ENCODE measurements at regions not wholly inside any gene's neighbourhood (a gene's known extent, or its start where the extent isn't known, plus 50 kb on each side); places are given as distances from the start of the nearest gene placed in this dataset.

GRCh38 chr15:94924057-94924456, 692.7 kb downstream of the MCTP2 start:
- H3K36me3 ChIP-seq (ENCODE audit: control insufficient read depth in 1 of 2, insufficient read depth in 2 of 2, low read length in 2 of 2) = no peaks in the 10 kb centered on the region

DNA sequence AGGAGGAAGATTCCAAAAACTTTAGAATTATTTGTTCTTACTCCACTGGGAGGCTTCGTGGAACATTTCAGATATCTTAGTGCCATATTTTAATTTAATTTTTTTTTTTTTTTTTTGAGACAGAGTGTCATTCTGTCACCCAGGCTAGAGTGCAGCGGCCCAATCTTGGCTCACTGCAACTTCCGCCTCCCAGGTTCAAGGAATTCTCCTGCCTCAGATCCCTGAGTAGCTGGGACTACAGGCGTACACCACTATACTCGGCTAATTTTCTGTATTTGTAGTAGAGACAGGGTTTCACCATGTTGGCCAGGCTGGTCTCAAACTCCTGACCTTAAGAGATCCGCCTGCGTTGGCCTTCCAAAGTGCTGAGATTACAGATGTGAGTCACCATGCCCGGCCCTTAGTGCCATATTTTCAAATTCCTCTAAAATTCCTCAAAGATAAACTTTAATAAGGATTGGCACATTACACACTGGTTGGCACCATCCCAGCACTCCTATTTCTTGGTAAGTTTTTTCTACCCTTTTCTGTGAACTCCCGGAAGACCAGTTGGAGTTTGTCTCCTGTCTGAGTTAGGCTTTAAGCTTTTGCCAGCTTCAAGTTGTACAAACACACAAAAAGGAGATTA, 693.7 kb downstream of the MCTP2 start:
- H3K4me1 ChIP-seq (ENCODE audit: control insufficient read depth in 1 of 2, insufficient read depth in 2 of 2, low read length in 2 of 2) = no peaks in the 10 kb centered on the region
- no peaks in the 10 kb centered on the region for H3K9me3 ChIP-seq (ENCODE audit: control insufficient read depth in 1 of 2, low read length in 2 of 2)
- no peaks in the 10 kb centered on the region for H3K27me3 ChIP-seq (ENCODE audit: low read depth, low read length)
- H3K27ac ChIP-seq (ENCODE audit: low read length) = no peak overlapping the region
- H3K36me3 ChIP-seq (ENCODE audit: control insufficient read depth in 1 of 2, insufficient read depth in 2 of 2, low read length in 2 of 2) = no peaks in the 10 kb centered on the region
- H3K4me3 ChIP-seq (ENCODE audit: low read depth in 1 of 2, low read length in 2 of 2) = no peak overlapping the region

More at GRCh38 chr15:94924057-94924456, 692.7 kb downstream of the MCTP2 start:
- no peak overlapping the region for H3K4me3 ChIP-seq (ENCODE audit: low read depth in 1 of 2, low read length in 2 of 2)
- no peaks in the 10 kb centered on the region for H3K27me3 ChIP-seq (ENCODE audit: low read depth, low read length)
- H3K4me1 ChIP-seq (ENCODE audit: control insufficient read depth in 1 of 2, insufficient read depth in 2 of 2, low read length in 2 of 2) = no peaks in the 10 kb centered on the region
- H3K27ac ChIP-seq (ENCODE audit: low read length) = no peak overlapping the region
- H3K9me3 ChIP-seq (ENCODE audit: control insufficient read depth in 1 of 2, low read length in 2 of 2) = no peaks in the 10 kb centered on the region

- no peak overlapping the region for H3K4me3 ChIP-seq (ENCODE audit: low read depth in 1 of 2, low read length in 2 of 2)
- H3K27me3 ChIP-seq (ENCODE audit: low read depth, low read length) = no peaks in the 10 kb centered on the region
- H3K4me1 ChIP-seq (ENCODE audit: control insufficient read depth in 1 of 2, insufficient read depth in 2 of 2, low read length in 2 of 2) = no peaks in the 10 kb centered on the region
- no peaks in the 10 kb centered on the region for H3K9me3 ChIP-seq (ENCODE audit: control insufficient read depth in 1 of 2, low read length in 2 of 2)
- no peaks in the 10 kb centered on the region for H3K36me3 ChIP-seq (ENCODE audit: control insufficient read depth in 1 of 2, insufficient read depth in 2 of 2, low read length in 2 of 2)
- H3K27ac ChIP-seq (ENCODE audit: low read length) = no peak overlapping the region
Measured at GRCh38 chr15:94925680-94926079, 694.3 kb downstream of the MCTP2 start.

GRCh38 chr15:94927003-94927402, 695.6 kb downstream of the MCTP2 start:
- Histone ChIP-seq H3K36me3 (ENCODE audit: control insufficient read depth in 1 of 2, insufficient read depth in 2 of 2, low read length in 2 of 2) (no peaks in the 10 kb centered on the region), H3K4me3 (ENCODE audit: low read depth in 1 of 2, low read length in 2 of 2) (no peak overlapping the region), H3K4me1 (ENCODE audit: control insufficient read depth in 1 of 2, insufficient read depth in 2 of 2, low read length in 2 of 2) (no peaks in the 10 kb centered on the region), H3K27ac (ENCODE audit: low read length) (no peak overlapping the region), H3K27me3 (ENCODE audit: low read depth, low read length) (no peaks in the 10 kb centered on the region), H3K9me3 (ENCODE audit: control insufficient read depth in 1 of 2, low read length in 2 of 2) (no peaks in the 10 kb centered on the region)

GRCh38 chr15:94929282-94929681, 697.9 kb downstream of the MCTP2 start:
- Histone ChIP-seq H3K36me3 (ENCODE audit: control insufficient read depth in 1 of 2, insufficient read depth in 2 of 2, low read length in 2 of 2) (no peaks in the 10 kb centered on the region), H3K9me3 (ENCODE audit: control insufficient read depth in 1 of 2, low read length in 2 of 2) (no peaks in the 10 kb centered on the region), H3K27ac (ENCODE audit: low read length) (no peak overlapping the region), H3K4me1 (ENCODE audit: control insufficient read depth in 1 of 2, insufficient read depth in 2 of 2, low read length in 2 of 2) (no peaks in the 10 kb centered on the region), H3K27me3 (ENCODE audit: low read depth, low read length) (no peaks in the 10 kb centered on the region), H3K4me3 (ENCODE audit: low read depth in 1 of 2, low read length in 2 of 2) (no peak overlapping the region)

- no peaks in the 10 kb centered on the region for H3K27me3 ChIP-seq (ENCODE audit: low read depth, low read length)
- H3K9me3 ChIP-seq (ENCODE audit: control insufficient read depth in 1 of 2, low read length in 2 of 2) = no peaks in the 10 kb centered on the region
Measured at GRCh38 chr15:94930441-94930840, 699.1 kb downstream of the MCTP2 start.

DNA sequence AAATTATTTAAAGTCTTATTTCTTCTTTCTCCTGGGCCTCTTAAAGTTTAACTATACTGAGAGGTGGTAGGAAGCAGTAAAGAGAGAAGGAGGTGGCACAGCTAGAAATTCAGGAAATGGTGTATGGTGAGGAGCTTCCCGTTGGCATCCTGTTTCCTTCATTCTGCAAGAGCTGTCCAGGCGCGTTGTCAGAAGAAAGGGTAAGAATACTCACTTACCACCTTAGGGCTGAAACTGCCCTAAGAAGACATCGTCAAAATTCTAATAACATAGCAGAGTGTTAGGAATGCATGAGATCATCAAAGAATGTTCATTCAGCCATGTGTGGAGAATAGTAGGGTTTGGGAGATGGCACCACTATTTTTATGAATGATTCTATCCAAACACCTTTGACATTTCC, 699.6 kb downstream of the MCTP2 start:
- Histone ChIP-seq H3K27me3 (ENCODE audit: low read depth, low read length) (no peaks in the 10 kb centered on the region), H3K27ac (ENCODE audit: low read length) (no peak overlapping the region)

More at GRCh38 chr15:94930441-94930840, 699.1 kb downstream of the MCTP2 start:
- Histone ChIP-seq H3K36me3 (ENCODE audit: control insufficient read depth in 1 of 2, insufficient read depth in 2 of 2, low read length in 2 of 2) (no peaks in the 10 kb centered on the region), H3K4me3 (ENCODE audit: low read depth in 1 of 2, low read length in 2 of 2) (no peak overlapping the region), H3K4me1 (ENCODE audit: control insufficient read depth in 1 of 2, insufficient read depth in 2 of 2, low read length in 2 of 2) (no peaks in the 10 kb centered on the region), H3K27ac (ENCODE audit: low read length) (no peak overlapping the region)

GRCh38 chr15:94934440-94934839, 703.1 kb downstream of the MCTP2 start:
- Histone ChIP-seq H3K27me3 (ENCODE audit: low read depth, low read length) (no peaks in the 10 kb centered on the region), H3K4me1 (ENCODE audit: control insufficient read depth in 1 of 2, insufficient read depth in 2 of 2, low read length in 2 of 2) (no peaks in the 10 kb centered on the region), H3K4me3 (ENCODE audit: low read depth in 1 of 2, low read length in 2 of 2) (no peak overlapping the region), H3K9me3 (ENCODE audit: control insufficient read depth in 1 of 2, low read length in 2 of 2) (no peaks in the 10 kb centered on the region), H3K36me3 (ENCODE audit: control insufficient read depth in 1 of 2, insufficient read depth in 2 of 2, low read length in 2 of 2) (no peaks in the 10 kb centered on the region), H3K27ac (ENCODE audit: low read length) (no peak overlapping the region)

More for the DNA sequence above, 699.6 kb downstream of the MCTP2 start:
- no peaks in the 10 kb centered on the region for H3K36me3 ChIP-seq (ENCODE audit: control insufficient read depth in 1 of 2, insufficient read depth in 2 of 2, low read length in 2 of 2)
- H3K9me3 ChIP-seq (ENCODE audit: control insufficient read depth in 1 of 2, low read length in 2 of 2) = no peaks in the 10 kb centered on the region
- no peak overlapping the region for H3K4me3 ChIP-seq (ENCODE audit: low read depth in 1 of 2, low read length in 2 of 2)
- no peaks in the 10 kb centered on the region for H3K4me1 ChIP-seq (ENCODE audit: control insufficient read depth in 1 of 2, insufficient read depth in 2 of 2, low read length in 2 of 2)

DNA sequence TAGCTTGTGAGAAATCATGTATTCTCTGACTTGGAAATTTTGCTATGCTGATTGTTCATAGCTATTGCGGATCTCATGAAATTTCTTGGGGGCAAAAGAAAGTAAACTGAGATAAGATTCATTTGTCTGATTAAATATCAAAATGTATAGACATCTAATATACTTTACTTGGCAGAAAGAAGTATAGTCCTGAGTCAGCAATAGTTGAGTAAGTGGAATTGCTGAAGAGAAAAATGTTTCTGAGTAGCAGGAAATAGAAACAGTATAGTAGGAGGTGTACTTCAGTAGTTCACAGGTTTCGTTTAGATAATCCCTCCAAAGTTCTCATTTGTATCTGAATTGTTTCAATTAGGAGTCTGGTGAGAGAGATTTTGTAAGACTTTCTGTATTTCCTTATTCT, 705.9 kb downstream of the MCTP2 start:
- Histone ChIP-seq H3K4me1 (ENCODE audit: control insufficient read depth in 1 of 2, insufficient read depth in 2 of 2, low read length in 2 of 2) (no peaks in the 10 kb centered on the region), H3K27me3 (ENCODE audit: low read depth, low read length) (no peaks in the 10 kb centered on the region), H3K27ac (ENCODE audit: low read length) (no peak overlapping the region), H3K36me3 (ENCODE audit: control insufficient read depth in 1 of 2, insufficient read depth in 2 of 2, low read length in 2 of 2) (no peaks in the 10 kb centered on the region), H3K9me3 (ENCODE audit: control insufficient read depth in 1 of 2, low read length in 2 of 2) (no peaks in the 10 kb centered on the region), H3K4me3 (ENCODE audit: low read depth in 1 of 2, low read length in 2 of 2) (no peak overlapping the region)

DNA sequence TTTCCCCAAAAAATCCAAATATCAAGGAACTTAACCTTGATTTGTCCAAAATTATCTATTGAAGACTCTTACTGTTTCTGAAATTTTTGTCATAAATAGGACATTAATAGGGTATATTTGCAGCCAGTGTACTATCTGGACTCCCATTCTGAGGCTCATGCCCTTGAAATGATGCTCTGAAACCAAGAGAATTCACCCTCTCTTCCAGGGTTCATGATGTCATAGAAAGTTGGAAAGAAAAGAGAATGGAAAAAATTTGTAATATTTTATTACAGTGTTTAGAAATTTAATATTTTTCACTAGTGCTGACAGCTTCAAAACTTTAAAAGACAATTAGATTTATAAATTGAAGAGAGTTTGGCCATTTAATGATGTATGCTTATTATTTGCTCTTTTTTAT, 712.5 kb downstream of the MCTP2 start:
- Histone ChIP-seq H3K36me3 (ENCODE audit: control insufficient read depth in 1 of 2, insufficient read depth in 2 of 2, low read length in 2 of 2) (no peaks in the 10 kb centered on the region), H3K9me3 (ENCODE audit: control insufficient read depth in 1 of 2, low read length in 2 of 2) (no peaks in the 10 kb centered on the region), H3K27me3 (ENCODE audit: low read depth, low read length) (no peaks in the 10 kb centered on the region), H3K4me3 (ENCODE audit: low read depth in 1 of 2, low read length in 2 of 2) (no peak overlapping the region), H3K27ac (ENCODE audit: low read length) (no peak overlapping the region), H3K4me1 (ENCODE audit: control insufficient read depth in 1 of 2, insufficient read depth in 2 of 2, low read length in 2 of 2) (no peaks in the 10 kb centered on the region)

- Histone ChIP-seq H3K9me3 (ENCODE audit: control insufficient read depth in 1 of 2, low read length in 2 of 2) (peaks cover 0 to 4% of the 10 kb centered on the region in 2 donors), H3K4me3 (ENCODE audit: low read depth in 1 of 2, low read length in 2 of 2) (no peak overlapping the region), H3K36me3 (ENCODE audit: control insufficient read depth in 1 of 2, insufficient read depth in 2 of 2, low read length in 2 of 2) (no peaks in the 10 kb centered on the region), H3K4me1 (ENCODE audit: control insufficient read depth in 1 of 2, insufficient read depth in 2 of 2, low read length in 2 of 2) (no peaks in the 10 kb centered on the region), H3K27ac (ENCODE audit: low read length) (no peak overlapping the region), H3K27me3 (ENCODE audit: low read depth, low read length) (no peaks in the 10 kb centered on the region)
Measured at GRCh38 chr15:94951538-94951937, 720.2 kb downstream of the MCTP2 start.

- H3K9me3 ChIP-seq (ENCODE audit: control insufficient read depth in 1 of 2, low read length in 2 of 2) = peaks cover 0 to 6% of the 10 kb centered on the region in 2 donors
- no peaks in the 10 kb centered on the region for H3K36me3 ChIP-seq (ENCODE audit: control insufficient read depth in 1 of 2, insufficient read depth in 2 of 2, low read length in 2 of 2)
- H3K27me3 ChIP-seq (ENCODE audit: low read depth, low read length) = no peaks in the 10 kb centered on the region
- H3K4me1 ChIP-seq (ENCODE audit: control insufficient read depth in 1 of 2, insufficient read depth in 2 of 2, low read length in 2 of 2) = no peaks in the 10 kb centered on the region
- H3K4me3 ChIP-seq (ENCODE audit: low read depth in 1 of 2, low read length in 2 of 2) = no peak overlapping the region
- H3K27ac ChIP-seq (ENCODE audit: low read length) = no peak overlapping the region
Measured at GRCh38 chr15:94963953-94964352, 732.6 kb downstream of the MCTP2 start.
